ENCODE measurements at regions not wholly inside any gene's neighbourhood (a gene's known extent, or its start where the extent isn't known, plus 50 kb on each side); places are given as distances from the start of the nearest gene placed in this dataset.
A peak's percentile ranks its signal among the peaks of the same experiment; 100 is the strongest.

- no peaks in the 10 kb centered on the region for H3K9me3 ChIP-seq
- H3K4me3 ChIP-seq, result no peak overlapping the region
- H3K36me3 ChIP-seq, result no peaks in the 10 kb centered on the region
- FAIRE-seq, result no peak
- peaks cover 0 to 5% (median 0%) of the 10 kb centered on the region in 4 donors for H3K27me3 ChIP-seq
- 51 to 59% methylated on average over 14 of the region's 14 CpGs for WGBS, 2 donors
- ATAC-seq, result no peak
- no peak for TF ChIP-seq CTCF (IDR thresholded peaks at IDR 0.05)
- H3K4me1 ChIP-seq, result no peaks in the 10 kb centered on the region
- H3K27ac ChIP-seq, result no peak overlapping the region
- intact Hi-C loops (cut with DNase I), result loop anchor here in 2 of 3 donors (10.0 kb wide), 3 partner anchors 309 to 639 kb away; partner anchors contain the start of gene PLXNA4 (in 1 of the 2)
- no peak for DNase-seq
Measured at GRCh38 chr7:131945957-131946544, 389.6 kb upstream of the PODXL start.

DNA sequence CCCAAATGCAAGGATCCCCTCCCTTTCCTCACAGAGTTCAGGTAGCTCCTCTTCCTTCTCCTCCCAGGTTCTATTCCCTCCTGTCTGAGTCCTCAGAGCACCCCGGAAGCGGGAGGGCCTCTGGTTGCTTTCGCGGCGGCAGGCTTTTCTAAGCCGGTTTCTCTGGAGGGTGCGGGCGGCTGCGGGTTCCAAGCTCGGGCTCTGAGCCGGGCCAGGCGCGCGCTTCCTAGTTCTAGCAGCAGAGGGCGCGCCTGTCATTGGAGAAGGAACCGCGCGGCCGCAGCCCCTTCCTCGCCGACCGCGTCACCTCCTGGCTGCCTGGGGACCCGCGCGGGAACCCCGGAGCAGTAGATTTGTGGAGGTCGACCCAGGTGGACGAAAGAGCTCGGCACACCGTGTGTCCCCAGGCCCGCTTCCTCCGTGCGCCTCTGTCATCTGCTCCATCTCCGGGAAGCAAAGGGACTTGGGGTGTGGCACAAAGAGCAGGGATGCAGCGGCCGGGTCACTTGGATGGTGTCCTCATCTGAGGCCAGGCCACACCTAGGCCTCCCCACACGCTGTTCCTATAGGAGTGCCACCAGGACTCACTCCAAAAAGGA, 389.0 kb upstream of the PODXL start:
- no peaks in the 10 kb centered on the region for H3K36me3 ChIP-seq
- TF ChIP-seq CTCF (IDR thresholded peaks at IDR 0.05), result peak; percentile 70 to 90 (median 83)
- WGBS, 2 donors, result 3 to 4% methylated on average over 38 to 39 of the region's 39 CpGs
- H3K4me3 ChIP-seq, result peak overlapping the region in 1 of 4 donors; percentile 23
- intact Hi-C loops (cut with DNase I), result loop anchor here in 2 of 3 donors (10.0 kb wide), 3 partner anchors 309 to 639 kb away; partner anchors contain the start of gene PLXNA4 (in 1 of the 2)
- H3K4me1 ChIP-seq, result no peaks in the 10 kb centered on the region
- peak in 5 of 6 donors; percentile 18 to 86 (median 51) for DNase-seq
- no peak for FAIRE-seq
- no peak overlapping the region for H3K27ac ChIP-seq
- peaks cover 0 to 5% (median 0%) of the 10 kb centered on the region in 4 donors for H3K27me3 ChIP-seq
- ATAC-seq, result peak; percentile 66 to 93 (median 89)
- no peaks in the 10 kb centered on the region for H3K9me3 ChIP-seq

DNA sequence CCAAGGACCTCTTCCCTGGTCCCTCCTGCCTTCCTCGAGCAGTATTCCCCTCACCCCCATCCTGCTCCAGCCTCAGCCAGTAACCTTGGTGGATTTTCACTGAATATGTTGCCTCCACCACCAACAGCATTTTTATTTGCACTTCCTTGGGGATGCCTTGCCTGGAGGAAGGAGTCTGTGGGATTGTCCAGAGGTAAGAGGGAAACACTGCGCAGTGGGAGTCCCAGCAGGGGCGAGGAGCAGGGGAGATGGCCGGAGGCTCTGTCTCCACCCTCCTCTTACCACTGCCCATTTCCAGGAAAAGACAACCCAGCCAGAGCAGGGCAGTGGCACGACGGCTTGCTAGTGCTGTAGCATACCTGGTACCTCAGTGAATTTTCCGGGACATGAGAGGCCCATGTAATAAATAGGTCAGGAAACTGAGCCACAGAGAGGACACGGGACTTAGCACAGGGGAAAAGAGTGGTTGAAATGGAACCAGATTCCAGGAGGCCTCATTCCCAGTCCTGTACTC, 388.2 kb upstream of the PODXL start:
- Histone ChIP-seq H3K4me1 (no peaks in the 10 kb centered on the region), H3K36me3 (no peaks in the 10 kb centered on the region), H3K4me3 (no peak overlapping the region), H3K27ac (no peak overlapping the region), H3K9me3 (no peaks in the 10 kb centered on the region), H3K27me3 (peaks cover 0 to 5% (median 0%) of the 10 kb centered on the region in 4 donors)
- 67 to 74% methylated on average over 8 of the region's 8 CpGs for WGBS, 2 donors
- intact Hi-C loops (cut with DNase I), result loop anchor here in 2 of 3 donors (5.0 to 10.0 kb wide), 4 partner anchors 108 to 640 kb away; partner anchors contain the start of gene PLXNA4 (in 1 of the 2)
- DNase-seq, result no peak
- no peak for FAIRE-seq
- ATAC-seq, result no peak
- TF ChIP-seq CTCF (IDR thresholded peaks at IDR 0.05), result no peak

DNA sequence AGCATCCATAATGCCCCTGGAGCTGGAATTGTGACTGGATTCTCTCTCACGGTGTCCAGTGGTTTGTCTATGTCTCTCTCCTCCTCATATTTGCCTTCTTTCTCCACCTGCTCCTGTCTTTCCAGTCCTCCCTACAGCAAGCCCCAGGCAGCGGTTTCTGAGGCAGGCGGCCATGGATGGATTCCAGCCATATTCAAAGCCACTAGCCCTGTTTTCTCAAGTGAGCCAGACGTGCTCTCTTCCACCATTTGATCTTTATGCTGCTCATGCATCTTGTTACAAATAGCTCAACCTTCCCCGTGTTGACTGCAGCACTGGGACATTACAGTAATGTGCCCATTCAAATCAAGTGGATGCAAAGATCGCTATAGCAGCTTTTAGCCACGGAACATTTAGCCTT, 387.2 kb upstream of the PODXL start:
- intact Hi-C loops (cut with DNase I), result loop anchor here in 2 of 3 donors (5.0 to 10.0 kb wide), 4 partner anchors 109 to 641 kb away; partner anchors contain the start of gene PLXNA4 (in 1 of the 2)
- no peaks in the 10 kb centered on the region for H3K9me3 ChIP-seq
- FAIRE-seq (no peak), ATAC-seq (no peak), DNase-seq (no peak)
- no peak overlapping the region for H3K27ac ChIP-seq
- no peaks in the 10 kb centered on the region for H3K4me1 ChIP-seq
- no peaks in the 10 kb centered on the region for H3K36me3 ChIP-seq
- H3K27me3 ChIP-seq, result peaks cover 0 to 5% (median 0%) of the 10 kb centered on the region in 4 donors
- TF ChIP-seq CTCF (IDR thresholded peaks at IDR 0.05), result no peak
- no peak overlapping the region for H3K4me3 ChIP-seq
- 62 to 72% methylated on average over 7 of the region's 7 CpGs for WGBS, 2 donors

Data from pancreas (tissue), 10 donors.